UCSD-AML1 (cell line): ENCODE measurements at regions not wholly inside any gene's neighbourhood (a gene's known extent, or its start where the extent isn't known, plus 50 kb on each side); places are given as distances from the start of the nearest gene placed in this dataset.

ENCODE experiments used
- DNase-seq: peaks from one replicate; lab custom pipeline; 2025; ENCODE audit not compliant: unreplicated experiment; lab: John Stamatoyannopoulos, UW

- DNase-seq = no peak
Measured at GRCh38 chr11:92527467-92527866, 302.8 kb downstream of the FAT3 start.

GRCh38 chr11:92528001-92528400 is 303.4 kb downstream of the FAT3 start:
- DNase-seq = no peak

- no peak for DNase-seq
Measured at GRCh38 chr11:92531065-92531739, 306.6 kb downstream of the FAT3 start.

- no peak for DNase-seq
Measured at GRCh38 chr11:92533657-92534335, 309.2 kb downstream of the FAT3 start.

GRCh38 chr11:92536883-92537282 is 312.3 kb downstream of the FAT3 start:
- DNase-seq = no peak

GRCh38 chr11:92540096-92540495 is 315.5 kb downstream of the FAT3 start:
- DNase-seq = no peak

GRCh38 chr11:92545906-92546471 is 321.4 kb downstream of the FAT3 start:
- DNase-seq = no peak

- no peak for DNase-seq
Measured at GRCh38 chr11:92546603-92547002, 322.0 kb downstream of the FAT3 start.

GRCh38 chr11:92550411-92550810 is 325.8 kb downstream of the FAT3 start:
- DNase-seq = no peak

GRCh38 chr11:92550871-92551270 is 326.3 kb downstream of the FAT3 start:
- DNase-seq = no peak

GRCh38 chr11:92552942-92553341 is 328.3 kb downstream of the FAT3 start:
- no peak for DNase-seq

GRCh38 chr11:92554688-92555087 is 330.1 kb downstream of the FAT3 start:
- DNase-seq = no peak

GRCh38 chr11:92556431-92556830 is 331.8 kb downstream of the FAT3 start:
- DNase-seq = no peak

- no peak for DNase-seq
Measured at GRCh38 chr11:92557879-92558278, 333.3 kb downstream of the FAT3 start.

GRCh38 chr11:92558323-92558722 is 333.7 kb downstream of the FAT3 start:
- DNase-seq = no peak

GRCh38 chr11:92569726-92570125 is 345.1 kb downstream of the FAT3 start:
- no peak for DNase-seq

GRCh38 chr11:92572559-92572958 is 347.9 kb downstream of the FAT3 start:
- DNase-seq = no peak

- no peak for DNase-seq
Measured at GRCh38 chr11:92576315-92576714, 351.7 kb downstream of the FAT3 start.

- no peak for DNase-seq
Measured at GRCh38 chr11:92580908-92581307, 356.3 kb downstream of the FAT3 start.

GRCh38 chr11:92588393-92588792 is 363.8 kb downstream of the FAT3 start:
- DNase-seq = no peak

GRCh38 chr11:92589512-92589911 is 364.9 kb downstream of the FAT3 start:
- no peak for DNase-seq

- DNase-seq = no peak
Measured at GRCh38 chr11:92591521-92591920, 366.9 kb downstream of the FAT3 start.
